CD14-positive monocyte (primary cell): ENCODE measurements at regions not wholly inside any gene's neighbourhood (a gene's known extent, or its start where the extent isn't known, plus 50 kb on each side); places are given as distances from the start of the nearest gene placed in this dataset.

ENCODE experiments used
- DNase-seq, 3 donors: peaks; one replicate each; pipeline ENCODE4 v3.0.0-alpha.2; 2011 to 2022
- H2AFZ ChIP-seq: 2 replicates; pipeline ENCODE4 v1.6.0; 2012; ENCODE audit warnings: mild to moderate bottlenecking, low read depth, low read length, inconsistent platforms; ENCODE audit not compliant: insufficient read depth, poor library complexity, severe bottlenecking
- H3K27ac ChIP-seq, 2 donors: 1 replicate in 1 of 2; 2 replicates in 1 of 2; pipeline ENCODE4 v1.5.1; 2012 to 2013; ENCODE audit warnings: low read length in 2 of 2, control low read depth in 1 of 2, inconsistent platforms in 1 of 2, low read depth in 1 of 2, mild to moderate bottlenecking in 1 of 2
- H3K27me3 ChIP-seq, 2 donors: one replicate each; pipeline versions ENCODE4 v1.6.0 to v1.6.1; 2011 to 2013; ENCODE audit warnings: low read length in 2 of 2; ENCODE audit not compliant: control insufficient read depth in 2 of 2, insufficient read depth in 2 of 2
- H3K36me3 ChIP-seq, 2 donors: replicated peaks in 1 of 2; 1 replicate in 1 of 2; 2 replicates in 1 of 2; pipeline versions ENCODE4 v1.5.1 to v1.6.1; 2012 to 2013; ENCODE audit warnings: low read length in 2 of 2, control low read depth in 1 of 2, inconsistent platforms in 1 of 2, mild to moderate bottlenecking in 1 of 2; ENCODE audit not compliant: insufficient read depth in 2 of 2, control insufficient read depth in 1 of 2
- H3K4me1 ChIP-seq, 2 donors: 1 replicate in 1 of 2; 2 replicates in 1 of 2; pipeline versions ENCODE4 v1.5.1 to v1.6.1; 2012 to 2013; ENCODE audit warnings: low read length in 2 of 2, control low read depth in 1 of 2, inconsistent platforms in 1 of 2, mild to moderate bottlenecking in 1 of 2, moderate library complexity in 1 of 2; ENCODE audit not compliant: insufficient read depth in 2 of 2, control insufficient read depth in 1 of 2
- H3K4me2 ChIP-seq: replicated peaks from 2 replicates; pipeline ENCODE3; 2012; ENCODE audit warnings: low read length, moderate library complexity, mild to moderate bottlenecking; ENCODE audit not compliant: poor library complexity, severe bottlenecking; ENCODE audit errors: extremely low read depth
- H3K4me3 ChIP-seq, 3 experiments: fragments of 200-600 bp in 1 of 3; sonication (generic) in 1 of 3; replicated peaks in 1 of 3; 1 replicate in 2 of 3; 2 replicates in 1 of 3; pipeline ENCODE4 v1.5.1; 2011 to 2013; ENCODE audit warnings: low read length in 3 of 3, mild to moderate bottlenecking in 3 of 3, control low read depth in 2 of 3, low read depth in 2 of 3, inconsistent platforms in 1 of 3, moderate library complexity in 1 of 3
- H3K79me2 ChIP-seq: 2 replicates; pipeline ENCODE4 v1.6.0; 2012; ENCODE audit warnings: mild to moderate bottlenecking, control low read depth, inconsistent platforms, low read length, moderate library complexity; ENCODE audit not compliant: insufficient read depth
- H3K9ac ChIP-seq: 2 replicates; pipeline ENCODE4 v1.6.0; 2017; ENCODE audit warnings: low read length, mild to moderate bottlenecking; ENCODE audit not compliant: insufficient read depth, poor library complexity, severe bottlenecking
- H3K9me3 ChIP-seq, 2 donors: replicated peaks in 1 of 2; 1 replicate in 1 of 2; 2 replicates in 1 of 2; pipeline versions ENCODE4 v1.5.1 to v1.6.1; 2012 to 2013; ENCODE audit warnings: low read length in 2 of 2, control low read depth in 1 of 2; ENCODE audit not compliant: control insufficient read depth in 1 of 2, insufficient read depth in 1 of 2
- H4K20me1 ChIP-seq: 2 replicates; pipeline ENCODE4 v1.6.0; 2012; ENCODE audit warnings: mild to moderate bottlenecking, low read length, control low read depth, moderate library complexity; ENCODE audit not compliant: insufficient read depth
- H3K27ac Mint-ChIP-seq, 7 donors: one replicate each; pipeline ENCODE4 v1.8.0; 2020; ENCODE audit warnings: mild to moderate bottlenecking in 7 of 7, mixed read lengths in 7 of 7, moderate library complexity in 6 of 7, inconsistent platforms in 2 of 7
- H3K27me3 Mint-ChIP-seq, 3 donors: one replicate each; pipeline ENCODE4 v1.8.0; 2021 to 2022; ENCODE audit warnings: low read depth in 3 of 3, mild to moderate bottlenecking in 3 of 3, mixed read lengths in 3 of 3, moderate library complexity in 3 of 3, inconsistent platforms in 1 of 3
- H3K36me3 Mint-ChIP-seq, 2 donors: one replicate each; pipeline ENCODE4 v1.8.0; 2020; ENCODE audit warnings: mixed read lengths in 2 of 2, inconsistent platforms in 1 of 2, mild to moderate bottlenecking in 1 of 2
- H3K4me1 Mint-ChIP-seq: one replicate; pipeline ENCODE4 v1.8.0; 2020; ENCODE audit warnings: mild to moderate bottlenecking, mixed read lengths
- H3K4me3 Mint-ChIP-seq, 2 donors: one replicate each; pipeline ENCODE4 v1.8.0; 2020; ENCODE audit warnings: mild to moderate bottlenecking in 2 of 2, mixed read lengths in 2 of 2, moderate library complexity in 1 of 2
- H3K9me3 Mint-ChIP-seq, 7 donors: one replicate each; pipeline ENCODE4 v1.8.0; 2020 to 2022; ENCODE audit warnings: mixed read lengths in 7 of 7, mild to moderate bottlenecking in 6 of 7, moderate library complexity in 6 of 7, inconsistent platforms in 2 of 7
- WGBS: methylation state at CpG from one replicate; pipeline ENCODE4 v1.1.5; 2013; ENCODE audit warnings: missing lambda C conversion rate; ENCODE audit not compliant: insufficient coverage; 5-methylcytosine and 5-hydroxymethylcytosine counted together
- intact Hi-C, 2 donors: fragments of 100-400 bp; cut with micrococcal nuclease; formaldehyde crosslinking; loops; one replicate each; pipeline versions ENCODE4 v1.15.0 to v1.15.1; 2023
- TF ChIP-seq, protein P1 (sequence below): fragments of 200-600 bp; IDR thresholded peaks from one replicate; pipeline ENCODE4 v1.8.0; 2022; ENCODE audit warnings: antibody characterized with exemption, mild to moderate bottlenecking

DNA sequence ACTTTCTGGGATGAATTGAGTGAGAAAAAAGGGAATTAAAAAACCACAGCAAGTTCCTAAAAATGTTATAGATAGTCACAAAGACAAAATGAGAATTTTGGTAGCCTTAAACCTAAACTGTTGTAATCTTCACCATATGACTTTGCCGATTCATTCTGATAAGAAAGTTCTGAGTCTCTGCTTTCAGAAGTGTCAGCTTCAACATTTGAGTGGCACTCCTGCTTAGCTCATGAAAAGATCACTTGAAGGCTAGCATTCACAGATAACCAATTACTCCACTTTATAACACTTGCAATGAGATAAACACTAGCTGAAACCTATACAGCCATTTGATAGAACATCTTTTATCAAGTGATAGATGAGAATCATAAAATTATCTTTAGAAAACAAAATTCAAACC, 288.1 kb upstream of the POU1F1 start:
- H4K20me1 ChIP-seq: no peaks in the 10 kb centered on the region
- H3K9ac ChIP-seq: no peak overlapping the region
- no peaks in the 10 kb centered on the region for H3K27me3 ChIP-seq
- no peak overlapping the region for H3K4me3 ChIP-seq
- H3K36me3 ChIP-seq: no peaks in the 10 kb centered on the region
- no peaks in the 10 kb centered on the region for H3K36me3 Mint-ChIP-seq
- H3K27ac Mint-ChIP-seq: no peak overlapping the region
- intact Hi-C loops: no loop called here
- TF ChIP-seq, protein P1, sequence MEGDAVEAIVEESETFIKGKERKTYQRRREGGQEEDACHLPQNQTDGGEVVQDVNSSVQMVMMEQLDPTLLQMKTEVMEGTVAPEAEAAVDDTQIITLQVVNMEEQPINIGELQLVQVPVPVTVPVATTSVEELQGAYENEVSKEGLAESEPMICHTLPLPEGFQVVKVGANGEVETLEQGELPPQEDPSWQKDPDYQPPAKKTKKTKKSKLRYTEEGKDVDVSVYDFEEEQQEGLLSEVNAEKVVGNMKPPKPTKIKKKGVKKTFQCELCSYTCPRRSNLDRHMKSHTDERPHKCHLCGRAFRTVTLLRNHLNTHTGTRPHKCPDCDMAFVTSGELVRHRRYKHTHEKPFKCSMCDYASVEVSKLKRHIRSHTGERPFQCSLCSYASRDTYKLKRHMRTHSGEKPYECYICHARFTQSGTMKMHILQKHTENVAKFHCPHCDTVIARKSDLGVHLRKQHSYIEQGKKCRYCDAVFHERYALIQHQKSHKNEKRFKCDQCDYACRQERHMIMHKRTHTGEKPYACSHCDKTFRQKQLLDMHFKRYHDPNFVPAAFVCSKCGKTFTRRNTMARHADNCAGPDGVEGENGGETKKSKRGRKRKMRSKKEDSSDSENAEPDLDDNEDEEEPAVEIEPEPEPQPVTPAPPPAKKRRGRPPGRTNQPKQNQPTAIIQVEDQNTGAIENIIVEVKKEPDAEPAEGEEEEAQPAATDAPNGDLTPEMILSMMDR: no peak
- no peaks in the 10 kb centered on the region for H3K9me3 ChIP-seq
- no peak overlapping the region for H3K4me3 Mint-ChIP-seq
- no peaks in the 10 kb centered on the region for H3K4me1 Mint-ChIP-seq
- DNase-seq: no peak
- no CpG with 5 or more reads among the region's 1 CpG for WGBS
- H2AFZ ChIP-seq: no peak overlapping the region
- no peaks in the 10 kb centered on the region for H3K4me1 ChIP-seq
- H3K79me2 ChIP-seq: no peaks in the 10 kb centered on the region
- H3K4me2 ChIP-seq: no peak overlapping the region
- peaks cover 0 to 4% (median 0%) of the 10 kb centered on the region in 7 donors for H3K9me3 Mint-ChIP-seq
- no peak overlapping the region for H3K27ac ChIP-seq
- H3K27me3 Mint-ChIP-seq: no peaks in the 10 kb centered on the region

DNA sequence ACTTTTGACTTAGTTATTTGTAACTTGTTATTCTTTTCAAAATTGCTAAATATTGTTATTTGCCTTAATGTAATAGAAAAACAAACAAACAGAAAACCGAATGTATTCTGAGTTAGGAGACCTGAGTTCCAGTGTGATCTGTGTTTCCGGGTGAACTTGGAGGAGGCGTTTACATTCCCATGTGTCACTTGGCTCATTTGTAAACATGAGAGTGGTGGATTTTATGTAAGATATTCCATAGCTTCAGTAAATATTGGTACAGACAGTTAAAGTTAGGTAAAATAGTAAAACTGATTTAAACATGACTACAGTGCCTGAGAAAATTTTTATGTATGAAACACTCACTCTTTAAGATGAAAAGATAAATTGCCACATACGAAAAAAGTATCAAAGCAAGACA, 287.3 kb upstream of the POU1F1 start:
- Mint-ChIP-seq H3K27me3 (no peaks in the 10 kb centered on the region), H3K27ac (no peak overlapping the region), H3K9me3 (peaks cover 0 to 4% (median 0%) of the 10 kb centered on the region in 7 donors), H3K36me3 (no peaks in the 10 kb centered on the region), H3K4me1 (no peaks in the 10 kb centered on the region), H3K4me3 (no peak overlapping the region)
- Histone ChIP-seq H3K27me3 (no peaks in the 10 kb centered on the region), H3K79me2 (no peaks in the 10 kb centered on the region), H3K27ac (no peak overlapping the region), H3K4me1 (no peaks in the 10 kb centered on the region), H3K4me3 (no peak overlapping the region), H3K9ac (no peak overlapping the region), H4K20me1 (no peaks in the 10 kb centered on the region), H3K9me3 (no peaks in the 10 kb centered on the region), H2AFZ (no peak overlapping the region), H3K4me2 (no peak overlapping the region), H3K36me3 (no peaks in the 10 kb centered on the region)
- WGBS: no CpG with 5 or more reads among the region's 4 CpGs
- intact Hi-C loops: no loop called here
- TF ChIP-seq, protein P1: no peak
- no peak for DNase-seq
